Dendritic cell treated with granulocyte-macrophage colony-stimulating factor and Interleukin-4, amounts not matched to agents 40 ng/mL and 50 ng/mL, for 4 days (primary cell): ENCODE measurements at regions not wholly inside any gene's neighbourhood (a gene's known extent, or its start where the extent isn't known, plus 50 kb on each side); places are given as distances from the start of the nearest gene placed in this dataset.

Experiments
- H3K27ac Mint-ChIP-seq: one replicate; pipeline ENCODE4 v1.8.0; 2022; ENCODE audit warnings: mild to moderate bottlenecking, mixed read lengths
- H3K27me3 Mint-ChIP-seq: one replicate; pipeline ENCODE4 v1.8.0; 2022; ENCODE audit warnings: mild to moderate bottlenecking, mixed read lengths
- H3K36me3 Mint-ChIP-seq: one replicate; pipeline ENCODE4 v1.8.0; 2022; ENCODE audit warnings: low read depth, mixed read lengths
- H3K4me1 Mint-ChIP-seq: one replicate; pipeline ENCODE4 v1.8.0; 2022; ENCODE audit warnings: low read depth, mixed read lengths
- H3K4me3 Mint-ChIP-seq: one replicate; pipeline ENCODE4 v1.8.0; 2022; ENCODE audit warnings: mild to moderate bottlenecking, moderate library complexity, mixed read lengths
- H3K9me3 Mint-ChIP-seq: one replicate; pipeline ENCODE4 v1.8.0; 2022; ENCODE audit warnings: mixed read lengths
- intact Hi-C: fragments of 100-400 bp; cut with micrococcal nuclease; formaldehyde crosslinking; loops from one replicate; pipeline ENCODE4 v1.15.0; 2022

DNA sequence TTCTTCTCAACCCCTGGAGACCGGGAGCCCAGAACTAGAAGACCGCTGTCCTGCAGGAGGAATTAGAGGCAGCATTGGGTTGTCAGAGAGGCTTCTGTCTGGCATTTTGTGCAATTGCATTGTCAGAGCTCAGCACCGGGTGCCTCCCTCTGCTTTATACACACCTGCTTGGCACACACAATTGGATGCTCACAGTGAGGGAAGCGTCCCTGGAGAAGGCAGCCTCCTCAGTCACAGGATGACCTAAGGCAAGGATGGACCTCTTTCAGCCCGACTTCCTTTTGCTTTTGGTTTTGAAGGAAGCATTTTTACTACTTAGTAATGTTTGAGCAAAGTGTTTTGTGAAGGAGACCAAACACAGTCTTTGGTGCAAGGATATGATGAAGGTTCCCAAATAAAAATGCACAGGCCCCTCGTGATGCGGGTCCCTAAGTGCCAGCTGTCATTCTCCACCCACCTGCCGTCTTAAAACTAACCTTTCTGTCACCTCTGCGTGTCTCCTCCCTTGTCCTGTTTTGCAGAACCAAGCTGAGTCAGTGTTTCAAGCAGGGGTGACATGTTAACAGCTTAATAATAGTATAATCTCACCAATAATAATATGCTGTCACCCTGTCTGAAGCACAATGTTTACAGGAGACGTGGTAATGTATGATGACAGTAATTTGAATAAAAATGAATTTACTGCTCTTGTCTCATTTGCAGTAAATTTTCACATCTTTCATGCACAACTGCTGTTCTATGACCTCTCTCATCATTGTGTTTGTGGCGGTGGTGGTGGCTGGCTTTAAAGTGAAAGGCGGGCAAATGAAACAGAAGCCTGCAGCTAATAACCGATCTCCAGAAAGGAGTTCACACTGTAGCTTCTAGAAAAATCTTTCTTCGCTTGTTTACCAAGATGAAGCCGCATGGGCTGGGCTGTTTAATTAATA is 430.2 kb upstream of the MKI67 start:
- Mint-ChIP-seq H3K4me1 (no peaks in the 10 kb centered on the region), H3K27ac (no peak overlapping the region), H3K4me3 (no peak overlapping the region)

GRCh38 chr10:128557149-128557710 is 431.0 kb upstream of the MKI67 start:
- no peak overlapping the region for H3K27ac Mint-ChIP-seq
- no peaks in the 10 kb centered on the region for H3K4me1 Mint-ChIP-seq
- H3K27me3 Mint-ChIP-seq = no peaks in the 10 kb centered on the region
- peaks cover 3% of the 10 kb centered on the region for H3K9me3 Mint-ChIP-seq
- intact Hi-C loops = no loop called here
- H3K36me3 Mint-ChIP-seq = no peaks in the 10 kb centered on the region
- H3K4me3 Mint-ChIP-seq = no peak overlapping the region

More for the DNA sequence above, 430.2 kb upstream of the MKI67 start:
- intact Hi-C loops = no loop called here
- Mint-ChIP-seq H3K36me3 (no peaks in the 10 kb centered on the region), H3K9me3 (no peaks in the 10 kb centered on the region), H3K27me3 (no peaks in the 10 kb centered on the region)

DNA sequence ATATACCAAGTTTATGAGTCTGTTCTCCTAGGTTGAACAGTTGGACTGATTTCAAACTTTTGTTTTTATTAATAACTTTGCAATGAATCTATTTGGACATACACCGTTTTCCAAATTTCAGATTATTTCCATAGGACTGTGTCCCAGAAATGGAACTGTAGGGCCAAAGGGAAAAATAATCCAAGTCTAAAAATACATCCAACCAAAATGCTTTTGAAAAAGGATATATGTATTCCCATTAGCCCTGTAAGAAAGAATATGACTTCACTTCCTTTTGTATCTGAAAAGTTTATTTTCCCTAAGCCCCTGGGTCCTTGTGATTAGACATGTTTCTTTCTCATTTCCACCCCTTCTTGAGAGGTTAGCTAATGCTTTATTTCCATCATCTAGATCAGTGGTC is 434.2 kb upstream of the MKI67 start:
- H3K4me1 Mint-ChIP-seq = no peaks in the 10 kb centered on the region

GRCh38 chr10:128560993-128561392 is 434.8 kb upstream of the MKI67 start:
- intact Hi-C loops = no loop called here
- no peak overlapping the region for H3K4me3 Mint-ChIP-seq

More for the DNA sequence above, 434.2 kb upstream of the MKI67 start:
- no peaks in the 10 kb centered on the region for H3K27me3 Mint-ChIP-seq
- no peak overlapping the region for H3K27ac Mint-ChIP-seq
- H3K36me3 Mint-ChIP-seq = no peaks in the 10 kb centered on the region
- intact Hi-C loops = no loop called here
- no peak overlapping the region for H3K4me3 Mint-ChIP-seq
- peaks cover 7% of the 10 kb centered on the region for H3K9me3 Mint-ChIP-seq

DNA sequence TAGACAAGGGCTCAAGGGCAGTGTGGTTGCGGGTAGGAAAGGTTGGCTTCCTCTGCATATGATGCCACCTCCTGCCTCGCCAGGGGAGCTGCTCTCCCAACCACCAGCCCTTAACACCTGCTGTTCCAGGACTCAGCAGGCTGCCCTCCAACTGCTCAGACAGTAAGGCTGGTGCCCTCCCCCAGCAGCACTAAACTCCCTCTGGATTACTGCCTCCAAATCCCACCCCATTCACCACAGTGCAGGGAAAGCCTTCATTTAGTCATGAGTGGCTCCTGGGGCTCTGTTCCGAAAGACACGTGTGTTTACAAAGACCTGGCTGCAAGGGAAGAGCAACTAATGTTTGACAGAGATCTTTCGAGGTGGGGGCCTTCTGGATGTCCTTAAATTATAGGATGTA is 437.2 kb upstream of the MKI67 start:
- Mint-ChIP-seq H3K4me3 (no peak overlapping the region), H3K4me1 (no peaks in the 10 kb centered on the region), H3K27me3 (no peaks in the 10 kb centered on the region), H3K36me3 (no peaks in the 10 kb centered on the region), H3K9me3 (peaks cover 7% of the 10 kb centered on the region), H3K27ac (no peak overlapping the region)
- intact Hi-C loops = no loop called here

More at GRCh38 chr10:128560993-128561392, 434.8 kb upstream of the MKI67 start:
- no peaks in the 10 kb centered on the region for H3K36me3 Mint-ChIP-seq
- no peak overlapping the region for H3K27ac Mint-ChIP-seq
- peaks cover 7% of the 10 kb centered on the region for H3K9me3 Mint-ChIP-seq
- H3K4me1 Mint-ChIP-seq = no peaks in the 10 kb centered on the region
- H3K27me3 Mint-ChIP-seq = no peaks in the 10 kb centered on the region

DNA sequence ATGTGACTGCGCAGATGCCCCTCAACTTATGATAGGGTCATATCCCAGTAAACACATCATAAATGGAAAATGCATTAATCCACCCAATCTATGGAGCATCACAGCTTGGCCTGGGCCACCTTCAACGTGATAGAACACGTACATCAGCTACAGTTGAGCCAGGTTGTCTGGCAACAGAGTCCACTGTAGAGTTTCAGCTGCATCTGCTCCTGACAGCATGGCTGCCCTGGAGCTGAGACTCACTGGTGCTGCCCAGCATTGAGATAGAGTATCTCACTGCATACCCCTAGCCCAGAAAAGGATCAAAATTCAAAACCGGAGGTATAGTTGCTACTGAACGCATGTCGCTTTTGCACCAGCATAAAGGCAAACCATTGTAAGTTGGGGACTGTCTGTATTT is 437.7 kb upstream of the MKI67 start:
- Mint-ChIP-seq H3K27ac (no peak overlapping the region), H3K9me3 (peaks cover 7% of the 10 kb centered on the region), H3K36me3 (no peaks in the 10 kb centered on the region), H3K4me3 (no peak overlapping the region), H3K4me1 (no peaks in the 10 kb centered on the region), H3K27me3 (no peaks in the 10 kb centered on the region)
- intact Hi-C loops = no loop called here

GRCh38 chr10:128566361-128566968 is 440.2 kb upstream of the MKI67 start:
- Mint-ChIP-seq H3K4me3 (no peak overlapping the region), H3K36me3 (no peaks in the 10 kb centered on the region), H3K27ac (no peak overlapping the region), H3K9me3 (peaks cover 7% of the 10 kb centered on the region), H3K4me1 (no peaks in the 10 kb centered on the region), H3K27me3 (no peaks in the 10 kb centered on the region)
- intact Hi-C loops = no loop called here

DNA sequence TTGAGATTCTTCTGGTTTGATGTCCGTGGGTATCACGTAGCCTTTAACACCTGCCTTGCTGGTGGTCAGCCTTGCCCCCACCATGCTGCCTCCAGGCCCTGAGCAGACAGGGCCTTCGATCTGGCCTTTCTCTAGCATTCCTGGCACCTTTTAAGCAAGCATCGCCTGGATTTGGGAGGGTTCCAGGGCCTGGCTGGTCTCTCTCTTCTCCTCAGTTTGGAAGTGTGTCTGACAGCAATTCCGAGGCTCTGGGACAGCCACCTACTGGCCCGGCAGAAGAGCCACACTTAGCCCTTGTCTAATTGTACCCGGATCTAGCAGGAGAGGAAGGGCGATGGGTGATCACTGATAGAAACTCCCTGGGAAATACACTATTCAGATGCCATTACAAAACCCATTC is 441.3 kb upstream of the MKI67 start:
- no peak overlapping the region for H3K27ac Mint-ChIP-seq

DNA sequence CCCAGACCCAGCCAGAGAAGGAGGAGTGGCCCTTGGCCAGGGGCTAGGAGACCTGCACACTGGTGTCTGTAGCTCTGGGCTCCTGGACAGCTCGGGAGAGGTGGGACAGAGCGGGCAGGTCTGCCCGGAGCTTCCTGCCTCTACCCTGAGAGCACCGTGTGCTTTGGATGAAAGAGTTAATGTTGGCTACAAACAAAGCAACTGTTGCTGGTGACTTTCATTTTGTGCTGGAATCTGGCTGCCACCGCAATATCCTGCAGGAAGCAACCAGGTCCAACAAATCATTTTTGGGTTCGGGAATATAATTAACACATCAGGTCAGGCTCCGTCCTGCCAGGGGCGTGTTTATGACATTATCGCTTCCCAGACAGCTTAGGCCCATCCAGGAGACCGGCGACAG is 441.8 kb upstream of the MKI67 start:
- intact Hi-C loops = no loop called here
- Mint-ChIP-seq H3K4me1 (no peaks in the 10 kb centered on the region), H3K4me3 (no peak overlapping the region), H3K27me3 (no peaks in the 10 kb centered on the region), H3K27ac (no peak overlapping the region), H3K9me3 (no peaks in the 10 kb centered on the region), H3K36me3 (no peaks in the 10 kb centered on the region)

More for the DNA sequence above, 441.3 kb upstream of the MKI67 start:
- H3K27me3 Mint-ChIP-seq = no peaks in the 10 kb centered on the region
- no peaks in the 10 kb centered on the region for H3K36me3 Mint-ChIP-seq
- no peak overlapping the region for H3K4me3 Mint-ChIP-seq
- peaks cover under 1% of the 10 kb centered on the region for H3K9me3 Mint-ChIP-seq
- intact Hi-C loops = no loop called here
- no peaks in the 10 kb centered on the region for H3K4me1 Mint-ChIP-seq

GRCh38 chr10:128568491-128568890 is 442.3 kb upstream of the MKI67 start:
- Mint-ChIP-seq H3K9me3 (no peaks in the 10 kb centered on the region), H3K27ac (no peak overlapping the region), H3K4me3 (no peak overlapping the region), H3K36me3 (no peaks in the 10 kb centered on the region), H3K4me1 (no peaks in the 10 kb centered on the region), H3K27me3 (no peaks in the 10 kb centered on the region)
- intact Hi-C loops = no loop called here

GRCh38 chr10:128568990-128569945 is 443.0 kb upstream of the MKI67 start:
- H3K27me3 Mint-ChIP-seq = no peaks in the 10 kb centered on the region
- intact Hi-C loops = no loop called here
- no peaks in the 10 kb centered on the region for H3K36me3 Mint-ChIP-seq
- no peaks in the 10 kb centered on the region for H3K4me1 Mint-ChIP-seq
- H3K9me3 Mint-ChIP-seq = no peaks in the 10 kb centered on the region
- no peak overlapping the region for H3K4me3 Mint-ChIP-seq
- H3K27ac Mint-ChIP-seq = no peak overlapping the region

DNA sequence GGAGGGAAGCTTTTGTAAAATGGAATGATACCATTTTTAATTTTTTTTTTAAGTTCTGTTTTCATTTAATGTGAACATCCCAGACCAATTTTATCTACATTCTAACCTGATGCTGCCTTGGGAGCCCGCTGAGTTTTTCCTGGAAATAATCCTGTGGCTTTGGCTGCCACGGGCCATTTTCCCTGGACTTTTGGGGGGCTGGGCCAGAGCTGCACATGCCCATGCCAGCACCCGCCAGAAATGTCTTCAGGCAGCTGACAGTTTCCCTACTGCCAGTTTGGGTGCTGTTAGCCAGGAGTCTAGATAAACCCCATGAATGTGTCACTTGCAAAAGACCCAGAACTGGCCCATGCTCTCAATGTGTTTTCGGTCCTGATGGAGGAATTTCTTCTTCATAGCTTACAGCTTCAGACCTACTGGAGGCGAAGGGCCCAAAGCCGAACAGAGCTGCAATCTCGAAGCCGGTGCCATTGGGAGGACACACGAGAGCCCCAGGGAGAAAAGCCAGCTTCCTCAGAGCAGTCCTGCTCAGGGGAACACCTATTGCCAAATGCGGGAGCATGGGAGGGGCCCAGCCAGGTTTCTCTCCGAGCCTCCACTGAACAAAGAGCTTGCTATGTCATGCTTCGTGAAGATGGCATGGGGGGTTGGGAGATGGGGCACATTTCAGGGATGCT is 444.2 kb upstream of the MKI67 start:
- Mint-ChIP-seq H3K27me3 (no peaks in the 10 kb centered on the region), H3K4me3 (no peak overlapping the region), H3K9me3 (no peaks in the 10 kb centered on the region), H3K36me3 (no peaks in the 10 kb centered on the region), H3K4me1 (no peaks in the 10 kb centered on the region), H3K27ac (no peak overlapping the region)
- intact Hi-C loops = no loop called here

DNA sequence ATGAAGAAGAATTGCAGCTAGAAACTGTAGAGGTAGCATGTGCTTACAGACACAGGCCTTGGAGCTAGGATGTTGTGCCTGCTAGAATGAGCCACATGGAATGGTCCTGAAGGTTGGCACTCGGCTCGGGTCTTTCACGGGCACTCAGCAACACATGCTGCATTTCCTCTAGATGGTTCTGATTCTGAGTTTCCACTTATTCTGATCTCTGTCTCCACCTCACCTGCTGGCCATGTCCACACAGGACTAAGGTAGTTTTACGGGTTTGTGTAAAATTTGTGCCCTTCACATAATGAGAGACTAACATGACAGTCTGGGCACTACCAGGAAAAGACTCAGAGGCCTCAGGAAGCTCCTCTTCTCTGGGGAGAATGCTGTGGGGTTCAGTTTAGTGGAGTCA is 444.8 kb upstream of the MKI67 start:
- Mint-ChIP-seq H3K27ac (no peak overlapping the region), H3K4me1 (no peaks in the 10 kb centered on the region), H3K4me3 (no peak overlapping the region), H3K27me3 (no peaks in the 10 kb centered on the region), H3K36me3 (no peaks in the 10 kb centered on the region), H3K9me3 (no peaks in the 10 kb centered on the region)
- intact Hi-C loops = no loop called here
